ENCODE measurements at regions not wholly inside any gene's neighbourhood (a gene's known extent, or its start where the extent isn't known, plus 50 kb on each side); places are given as distances from the start of the nearest gene placed in this dataset.
A peak's percentile ranks its signal among the peaks of the same experiment; 100 is the strongest.

DNA sequence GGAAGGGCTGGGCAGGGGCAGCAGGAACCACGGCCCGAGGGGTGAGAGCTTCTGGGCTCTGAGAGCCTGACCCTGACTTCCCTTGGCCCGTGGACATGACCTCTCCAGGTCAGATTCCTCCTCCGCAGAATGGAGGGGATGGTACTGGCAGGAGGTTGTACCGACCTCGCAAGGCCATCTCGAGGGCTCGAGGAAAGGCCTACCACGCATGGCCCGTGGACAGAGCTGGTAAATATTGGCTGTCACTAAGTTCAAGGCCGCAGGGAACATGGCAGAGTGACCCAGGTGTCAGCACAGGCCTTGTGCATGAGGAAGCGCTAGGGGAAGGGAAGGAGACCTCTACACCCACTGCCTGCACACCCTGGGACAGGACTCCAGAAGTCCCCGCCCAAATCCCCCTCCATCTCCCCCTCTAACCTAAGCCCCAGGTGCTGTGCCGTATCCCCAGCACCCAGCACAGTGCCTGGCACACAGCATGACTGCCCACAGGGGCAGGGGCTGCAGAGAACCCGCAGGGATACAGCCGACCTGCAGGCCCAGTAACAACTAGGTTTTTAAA is 54.9 kb upstream of the PPP2R5C start:
- Histone ChIP-seq H3K36me3 (ENCODE audit: insufficient read depth, low read length) (no peaks in the 10 kb centered on the region), H3K27ac (ENCODE audit: low read length) (no peak overlapping the region), H3K4me1 (ENCODE audit: insufficient read depth, low read length) (peaks cover 15% of the 10 kb centered on the region), H3K4me3 (ENCODE audit: low read depth in 1 of 2, low read length in 2 of 2) (no peak overlapping the region), H3K79me2 (ENCODE audit: insufficient read depth, low read length) (no peaks in the 10 kb centered on the region), H3K4me2 (ENCODE audit: insufficient read depth, low read length) (peak overlapping the region; percentile 62; the same call in 1 of the 2 replicates), H3K9me3 (ENCODE audit: insufficient read depth, low read length, severe bottlenecking) (no peaks in the 10 kb centered on the region), H4K20me1 (ENCODE audit: insufficient read depth, low read length) (no peaks in the 10 kb centered on the region), H2AFZ (ENCODE audit: low read depth, low read length) (peak overlapping the region; percentile 83), H3K9ac (ENCODE audit: low read depth, low read length) (peak overlapping the region; percentile 35), H3K27me3 (ENCODE audit: insufficient read depth, low read length, poor library complexity) (peaks cover 3% of the 10 kb centered on the region)
- DNase-seq (no peak), ATAC-seq (ENCODE audit: insufficient read depth, low read depth) (no peak)
- TF ChIP-seq EZH2 (IDR thresholded peaks at IDR 0.05; ENCODE audit: borderline replicate concordance, low read depth, low read length, severe bottlenecking): no peak
- TF ChIP-seq, protein P1, sequence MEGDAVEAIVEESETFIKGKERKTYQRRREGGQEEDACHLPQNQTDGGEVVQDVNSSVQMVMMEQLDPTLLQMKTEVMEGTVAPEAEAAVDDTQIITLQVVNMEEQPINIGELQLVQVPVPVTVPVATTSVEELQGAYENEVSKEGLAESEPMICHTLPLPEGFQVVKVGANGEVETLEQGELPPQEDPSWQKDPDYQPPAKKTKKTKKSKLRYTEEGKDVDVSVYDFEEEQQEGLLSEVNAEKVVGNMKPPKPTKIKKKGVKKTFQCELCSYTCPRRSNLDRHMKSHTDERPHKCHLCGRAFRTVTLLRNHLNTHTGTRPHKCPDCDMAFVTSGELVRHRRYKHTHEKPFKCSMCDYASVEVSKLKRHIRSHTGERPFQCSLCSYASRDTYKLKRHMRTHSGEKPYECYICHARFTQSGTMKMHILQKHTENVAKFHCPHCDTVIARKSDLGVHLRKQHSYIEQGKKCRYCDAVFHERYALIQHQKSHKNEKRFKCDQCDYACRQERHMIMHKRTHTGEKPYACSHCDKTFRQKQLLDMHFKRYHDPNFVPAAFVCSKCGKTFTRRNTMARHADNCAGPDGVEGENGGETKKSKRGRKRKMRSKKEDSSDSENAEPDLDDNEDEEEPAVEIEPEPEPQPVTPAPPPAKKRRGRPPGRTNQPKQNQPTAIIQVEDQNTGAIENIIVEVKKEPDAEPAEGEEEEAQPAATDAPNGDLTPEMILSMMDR (IDR thresholded peaks at IDR 0.05; ENCODE audit: borderline replicate concordance, extremely low read depth, low read length, poor library complexity, severe bottlenecking): no peak

DNA sequence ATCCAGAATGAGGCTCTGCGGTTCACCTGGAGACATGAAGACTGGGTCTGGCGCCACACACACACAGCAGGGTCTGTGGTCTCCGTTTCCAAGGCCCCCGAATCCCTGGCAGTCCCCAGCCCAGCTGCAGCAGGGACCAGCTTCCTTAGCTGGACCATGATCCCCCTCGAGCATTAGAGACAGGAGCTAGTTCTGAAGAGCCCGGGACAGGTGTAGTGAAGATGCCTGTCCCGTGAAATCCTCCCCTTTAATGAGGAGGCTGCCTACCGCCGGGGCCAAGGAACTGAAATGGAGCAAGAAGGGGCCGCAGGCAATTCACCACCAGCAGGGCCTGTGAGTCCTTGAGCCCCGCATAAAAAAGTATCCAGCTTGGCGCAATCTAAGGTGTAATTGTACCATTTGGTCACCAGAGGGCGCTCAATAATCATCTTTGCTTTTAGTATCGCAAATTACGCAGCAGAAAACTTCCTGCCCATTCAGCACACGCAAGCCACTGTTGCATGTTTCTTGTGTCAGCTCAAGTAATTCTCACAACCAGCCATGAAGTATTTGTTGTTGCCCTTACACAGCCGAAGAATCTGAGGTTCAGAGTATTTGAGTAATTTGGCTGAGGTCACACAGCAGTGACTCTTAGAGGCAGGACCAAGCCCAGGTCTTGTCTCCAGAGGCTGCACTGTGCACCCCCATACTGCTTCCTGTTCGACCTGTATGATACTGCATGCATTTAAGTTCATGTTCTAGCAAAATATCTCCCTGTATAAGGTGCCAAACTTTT is 54.3 kb upstream of the PPP2R5C start:
- peak overlapping the region; percentile 83 for H2AFZ ChIP-seq (ENCODE audit: low read depth, low read length)
- no peaks in the 10 kb centered on the region for H3K36me3 ChIP-seq (ENCODE audit: insufficient read depth, low read length)
- DNase-seq: peak; percentile 73
- H3K27me3 ChIP-seq (ENCODE audit: insufficient read depth, low read length, poor library complexity): peaks cover 3% of the 10 kb centered on the region
- H3K9ac ChIP-seq (ENCODE audit: low read depth, low read length): peak overlapping the region; percentile 35
- TF ChIP-seq, protein P1 (IDR thresholded peaks at IDR 0.05; ENCODE audit: borderline replicate concordance, extremely low read depth, low read length, poor library complexity, severe bottlenecking): peak; percentile 95
- no peak for TF ChIP-seq EZH2 (IDR thresholded peaks at IDR 0.05; ENCODE audit: borderline replicate concordance, low read depth, low read length, severe bottlenecking)
- H3K79me2 ChIP-seq (ENCODE audit: insufficient read depth, low read length): no peaks in the 10 kb centered on the region
- peak overlapping the region in 1 of 2 experiments; percentile 48; a peak in 2 of 4 replicates for H3K4me3 ChIP-seq (ENCODE audit: low read depth in 1 of 2, low read length in 2 of 2)
- H3K27ac ChIP-seq (ENCODE audit: low read length): peak overlapping the region; percentile 84
- peaks cover 15% of the 10 kb centered on the region for H3K4me1 ChIP-seq (ENCODE audit: insufficient read depth, low read length)
- H3K4me2 ChIP-seq (ENCODE audit: insufficient read depth, low read length): peak overlapping the region; percentile 62
- H4K20me1 ChIP-seq (ENCODE audit: insufficient read depth, low read length): no peaks in the 10 kb centered on the region
- ATAC-seq (ENCODE audit: insufficient read depth, low read depth): peak; percentile 82
- no peaks in the 10 kb centered on the region for H3K9me3 ChIP-seq (ENCODE audit: insufficient read depth, low read length, severe bottlenecking)

DNA sequence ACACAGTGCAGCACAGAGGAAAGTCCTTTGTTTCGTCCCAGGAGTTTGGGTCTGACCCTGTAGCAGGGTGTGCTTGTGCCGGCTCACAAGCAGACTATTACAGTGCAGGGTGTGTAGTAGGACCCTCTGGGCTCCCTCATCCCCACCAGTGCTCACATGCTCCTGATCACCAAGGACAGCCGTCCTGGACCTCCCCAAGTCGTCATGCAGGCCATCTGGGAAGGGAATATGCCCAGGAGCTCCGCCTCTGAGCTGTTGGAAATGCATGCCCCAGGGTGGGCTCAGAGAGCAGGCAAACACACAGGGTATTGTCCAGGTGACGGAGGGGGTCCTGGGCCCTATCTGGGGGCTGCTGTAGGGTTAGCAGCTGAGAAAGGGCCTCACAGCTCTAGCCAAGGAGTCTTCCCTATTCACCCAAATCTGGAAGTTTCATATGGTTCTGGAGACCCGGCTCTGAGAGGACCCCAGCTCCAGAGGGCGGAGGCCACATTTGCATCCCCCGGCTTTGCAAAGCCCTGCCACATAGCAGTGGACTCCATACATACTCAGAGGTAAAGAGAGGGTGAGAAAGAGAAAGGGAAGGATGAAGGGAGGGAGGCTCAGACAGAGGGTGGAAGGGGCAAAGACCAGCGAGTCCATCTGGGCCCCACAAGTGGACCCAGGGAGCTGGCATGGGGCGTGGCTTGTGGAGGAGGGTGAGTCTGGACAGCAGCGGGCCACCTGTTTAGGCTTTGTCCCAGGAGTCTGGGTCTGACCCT is 53.5 kb upstream of the PPP2R5C start:
- no peak for DNase-seq
- Histone ChIP-seq H3K9ac (ENCODE audit: low read depth, low read length) (peak overlapping the region; percentile 35), H4K20me1 (ENCODE audit: insufficient read depth, low read length) (no peaks in the 10 kb centered on the region), H3K79me2 (ENCODE audit: insufficient read depth, low read length) (no peaks in the 10 kb centered on the region), H3K27me3 (ENCODE audit: insufficient read depth, low read length, poor library complexity) (peaks cover 3% of the 10 kb centered on the region), H3K27ac (ENCODE audit: low read length) (peak overlapping the region; percentile 84), H3K4me1 (ENCODE audit: insufficient read depth, low read length) (peaks cover 15% of the 10 kb centered on the region), H3K36me3 (ENCODE audit: insufficient read depth, low read length) (no peaks in the 10 kb centered on the region), H2AFZ (ENCODE audit: low read depth, low read length) (peak overlapping the region; percentile 83), H3K4me2 (ENCODE audit: insufficient read depth, low read length) (peak overlapping the region; percentile 62), H3K4me3 (ENCODE audit: low read depth in 1 of 2, low read length in 2 of 2) (peak overlapping the region in 1 of 2 experiments; percentile 48; a peak in 2 of 4 replicates), H3K9me3 (ENCODE audit: insufficient read depth, low read length, severe bottlenecking) (no peaks in the 10 kb centered on the region)
- ATAC-seq (ENCODE audit: insufficient read depth, low read depth): peak; percentile 3; the same call in 1 of the 3 replicates
- no peak for TF ChIP-seq EZH2 (IDR thresholded peaks at IDR 0.05; ENCODE audit: borderline replicate concordance, low read depth, low read length, severe bottlenecking)
- TF ChIP-seq, protein P1 (IDR thresholded peaks at IDR 0.05; ENCODE audit: borderline replicate concordance, extremely low read depth, low read length, poor library complexity, severe bottlenecking): no peak

Data from DND-41 (cell line).